HCT116 (cell line): ENCODE measurements at regions not wholly inside any gene's neighbourhood (a gene's known extent, or its start where the extent isn't known, plus 50 kb on each side); places are given as distances from the start of the nearest gene placed in this dataset.

Experiments used
- ATAC-seq: fragments of 200-7000 bp; cut with Tn5 transposase; 2 replicates; pipeline ENCODE4 v1.9.1; 2020; ENCODE audit warnings: mild to moderate bottlenecking, moderate library complexity
- BruUV-seq: library from RNA; stranded (reverse); fragments of 400-500 nt; replicated peaks from 2 replicates; lab custom pipeline; 2021; lab: Mats Ljungman, UMichigan
- CTCF ChIA-PET: fragments of 300-600 bp; sonication (Branson Sonifier 250); formaldehyde crosslinking; loops from one replicate; lab custom pipeline; 2021; ENCODE audit warnings: antibody characterized with exemption; lab: Charles Lee
- POLR2A ChIA-PET: fragments of 300-600, 350-600 bp; sonication (Branson Sonifier 250); formaldehyde crosslinking; loops from one replicate; lab custom pipeline; 2021; ENCODE audit warnings: antibody characterized with exemption; lab: Charles Lee
- RAD21 ChIA-PET, 2 experiments: fragments of 300-600 bp; sonication (Branson Sonifier 250); formaldehyde crosslinking; loops; one replicate each; lab custom pipeline; 2023; ENCODE audit warnings: low total read pairs in 2 of 2; ENCODE audit not compliant: uncharacterized antibody in 2 of 2, unreplicated experiment in 2 of 2, low non-redundant PET in 1 of 2; lab: Charles Lee
- DNase-seq: peaks from one replicate; pipeline ENCODE4 v3.0.0-alpha.2; 2010; ENCODE audit warnings: low read depth, low spot score
- H2AFZ ChIP-seq: fragments of 200-600 bp; shearing (Covaris generic), sonication (generic); 2 replicates; pipeline ENCODE4 v1.6.1; 2017; ENCODE audit warnings: low read depth, mixed run types, mixed read lengths, antibody characterized with exemption, low read length; ENCODE audit not compliant: poor library complexity, severe bottlenecking
- H3K27ac ChIP-seq: 2 replicates; pipeline ENCODE4 v1.5.1; 2012; ENCODE audit warnings: low read depth, low read length
- H3K27me3 ChIP-seq: fragments of 200-600 bp; sonication (generic); 2 replicates; pipeline ENCODE4 v1.6.1; 2016; ENCODE audit warnings: mixed run types, low read length, mixed read lengths; ENCODE audit not compliant: insufficient read depth
- H3K36me3 ChIP-seq, 2 experiments: fragments of 200-500 bp in 1 of 2; fragments of 200-600 bp in 1 of 2; sonication (Bioruptor generic) in 1 of 2; sonication (generic) in 1 of 2; 2 replicates each; pipeline versions ENCODE4 v1.5.1 to v1.6.1; 2014 to 2016; ENCODE audit warnings: low read length in 2 of 2, inconsistent platforms in 1 of 2, mixed read lengths in 1 of 2, mixed run types in 1 of 2; ENCODE audit not compliant: insufficient read depth in 2 of 2, control insufficient read depth in 1 of 2
- H3K4me1 ChIP-seq, 2 experiments: fragments of 200-600 bp in 1 of 2; sonication (generic) in 1 of 2; 2 replicates each; pipeline versions ENCODE4 v1.5.1 to v1.6.1; 2012 to 2017; ENCODE audit warnings: low read length in 2 of 2, inconsistent platforms in 1 of 2, mild to moderate bottlenecking in 1 of 2, mixed read lengths in 1 of 2, mixed run types in 1 of 2, moderate library complexity in 1 of 2; ENCODE audit not compliant: insufficient read depth in 2 of 2, control insufficient read depth in 1 of 2
- H3K4me2 ChIP-seq: fragments of 200-600 bp; sonication (generic); 2 replicates; pipeline ENCODE4 v1.6.1; 2017; ENCODE audit warnings: mixed run types, low read length, mixed read lengths
- H3K4me3 ChIP-seq, 2 experiments: fragments of 200-600 bp in 1 of 2; sonication (generic) in 1 of 2; replicated peaks in 1 of 2; 2 replicates each; pipeline ENCODE4 v1.5.1; 2011 to 2016; ENCODE audit warnings: low read length in 2 of 2, control low read depth in 1 of 2, low read depth in 1 of 2, mild to moderate bottlenecking in 1 of 2, mixed read lengths in 1 of 2, mixed run types in 1 of 2
- H3K79me2 ChIP-seq: fragments of 200-600 bp; sonication (generic); 2 replicates; pipeline ENCODE4 v1.6.1; 2017; ENCODE audit warnings: mild to moderate bottlenecking, mixed run types, low read length, moderate library complexity, mixed read lengths; ENCODE audit not compliant: insufficient read depth
- H3K9ac ChIP-seq: fragments of 200-600 bp; sonication (generic); 2 replicates; pipeline ENCODE4 v1.6.1; 2016; ENCODE audit warnings: low read length, mixed read lengths
- H3K9me2 ChIP-seq: fragments of 200-600 bp; sonication (generic), shearing (Covaris generic); 2 replicates; pipeline ENCODE4 v1.6.1; 2017; ENCODE audit warnings: mixed run types, mild to moderate bottlenecking, moderate library complexity; ENCODE audit not compliant: insufficient read depth
- H3K9me3 ChIP-seq, 2 experiments: fragments of 200-500 bp in 1 of 2; fragments of 200-600 bp in 1 of 2; sonication (Bioruptor generic) in 1 of 2; sonication (generic) in 1 of 2; 2 replicates each; pipeline ENCODE4 v1.6.1; 2014 to 2017; ENCODE audit warnings: low read length in 2 of 2, mixed read lengths in 2 of 2, inconsistent platforms in 1 of 2, low read depth in 1 of 2, mild to moderate bottlenecking in 1 of 2, mixed run types in 1 of 2, moderate library complexity in 1 of 2; ENCODE audit not compliant: control insufficient read depth in 1 of 2, insufficient read depth in 1 of 2
- H4K20me1 ChIP-seq: fragments of 200-600 bp; sonication (generic), shearing (Covaris generic); 2 replicates; pipeline ENCODE4 v1.6.1; 2017; ENCODE audit warnings: mixed run types, mild to moderate bottlenecking, moderate library complexity; ENCODE audit not compliant: insufficient read depth
- CEBPB ChIP-seq: IDR thresholded peaks from 2 replicates; pipeline ENCODE4 v1.6.1; 2012; ENCODE audit warnings: low read depth
- EGR1 ChIP-seq: IDR thresholded peaks from 2 replicates; pipeline ENCODE4 v1.6.1; 2012; ENCODE audit warnings: low read depth
- EZH2 ChIP-seq: fragments of 200-600 bp; sonication (generic); IDR thresholded peaks from 2 replicates; pipeline ENCODE4 v1.6.1; 2017; ENCODE audit warnings: antibody characterized with exemption, mixed run types
- EZH2phosphoT487 ChIP-seq: fragments of 200-600 bp; IDR thresholded peaks from 2 replicates; pipeline ENCODE4 v1.6.1; 2018; ENCODE audit warnings: antibody characterized with exemption, borderline replicate concordance
- FOSL1 ChIP-seq: IDR thresholded peaks from 2 replicates; pipeline ENCODE4 v1.6.1; 2012; ENCODE audit warnings: low read depth
- POLR2A ChIP-seq: IDR thresholded peaks from 2 replicates; pipeline ENCODE4 v1.7.0; 2011; ENCODE audit warnings: borderline replicate concordance; ENCODE audit not compliant: insufficient read depth, insufficient read length; ENCODE audit errors: extremely low read depth
- POLR2AphosphoS5 ChIP-seq: IDR thresholded peaks from 2 replicates; pipeline ENCODE4 v1.6.1; 2011; ENCODE audit warnings: mild to moderate bottlenecking, low read depth, low read length, moderate library complexity
- RAD21 ChIP-seq: IDR thresholded peaks from 2 replicates; pipeline ENCODE4 v1.6.1; 2012; ENCODE audit warnings: low read depth, mild to moderate bottlenecking
- SRF ChIP-seq: IDR thresholded peaks from 2 replicates; pipeline ENCODE4 v1.6.1; 2012; ENCODE audit warnings: low read depth
- YY1 ChIP-seq: IDR thresholded peaks from 2 replicates; pipeline ENCODE4 v1.6.1; 2011; ENCODE audit warnings: low read length, low read depth, moderate library complexity, mild to moderate bottlenecking; ENCODE audit not compliant: insufficient replicate concordance; ENCODE audit errors: extremely low read depth
- ZFX ChIP-seq: fragments of 450-650 bp; IDR thresholded peaks from 2 replicates; pipeline ENCODE4 v1.6.1; 2017
- ZNF274 ChIP-seq: fragments of 200-500 bp; sonication (Bioruptor generic); IDR thresholded peaks from 2 replicates; pipeline ENCODE4 v1.6.1; 2014; ENCODE audit warnings: mild to moderate bottlenecking, low read depth, low read length, inconsistent platforms
- intact Hi-C: fragments of 100-400 bp; cut with micrococcal nuclease; formaldehyde crosslinking; loops from 2 replicates; pipeline ENCODE4 v1.10.0; 2022
- TF ChIP-seq, protein P1 (sequence below), 3 experiments: fragments of 200-600 bp in 1 of 3; sonication (generic) in 1 of 3; IDR thresholded peaks in 2 of 3; conservative IDR thresholded peaks in 1 of 3; 2 replicates each; pipeline ENCODE4 v1.5.1; 2012 to 2017; ENCODE audit warnings: low read depth in 2 of 3, low read length in 2 of 3, antibody characterized with exemption in 1 of 3, borderline replicate concordance in 1 of 3, control low read depth in 1 of 3, mild to moderate bottlenecking in 1 of 3, mixed read lengths in 1 of 3, mixed run types in 1 of 3, moderate library complexity in 1 of 3; ENCODE audit not compliant: insufficient read depth in 1 of 3

DNA sequence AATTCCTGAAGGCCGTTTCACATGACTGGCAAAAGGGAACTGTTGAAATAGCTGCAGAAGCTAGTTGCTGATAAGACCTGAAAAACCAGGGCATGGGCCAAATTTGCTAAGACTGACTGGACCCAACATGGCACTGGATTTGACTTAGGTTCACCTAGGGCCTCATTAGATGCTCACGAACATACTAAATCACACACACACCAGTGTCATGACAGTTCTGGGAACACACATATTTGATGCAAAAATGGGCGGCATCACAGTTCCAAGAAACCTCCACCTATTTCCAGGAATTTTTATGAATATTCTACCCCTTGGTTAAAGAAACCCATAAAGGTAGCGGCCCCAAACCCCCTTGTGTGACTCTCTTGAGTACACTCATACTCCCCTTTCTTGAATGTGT lies 99.6 kb upstream of the OBI1 start:
- no peak for TF ChIP-seq YY1
- no peak for TF ChIP-seq POLR2A
- TF ChIP-seq RAD21, result no peak
- no peak for TF ChIP-seq SRF
- no peak for TF ChIP-seq ZNF274
- TF ChIP-seq ZFX, result no peak
- TF ChIP-seq, protein P1, sequence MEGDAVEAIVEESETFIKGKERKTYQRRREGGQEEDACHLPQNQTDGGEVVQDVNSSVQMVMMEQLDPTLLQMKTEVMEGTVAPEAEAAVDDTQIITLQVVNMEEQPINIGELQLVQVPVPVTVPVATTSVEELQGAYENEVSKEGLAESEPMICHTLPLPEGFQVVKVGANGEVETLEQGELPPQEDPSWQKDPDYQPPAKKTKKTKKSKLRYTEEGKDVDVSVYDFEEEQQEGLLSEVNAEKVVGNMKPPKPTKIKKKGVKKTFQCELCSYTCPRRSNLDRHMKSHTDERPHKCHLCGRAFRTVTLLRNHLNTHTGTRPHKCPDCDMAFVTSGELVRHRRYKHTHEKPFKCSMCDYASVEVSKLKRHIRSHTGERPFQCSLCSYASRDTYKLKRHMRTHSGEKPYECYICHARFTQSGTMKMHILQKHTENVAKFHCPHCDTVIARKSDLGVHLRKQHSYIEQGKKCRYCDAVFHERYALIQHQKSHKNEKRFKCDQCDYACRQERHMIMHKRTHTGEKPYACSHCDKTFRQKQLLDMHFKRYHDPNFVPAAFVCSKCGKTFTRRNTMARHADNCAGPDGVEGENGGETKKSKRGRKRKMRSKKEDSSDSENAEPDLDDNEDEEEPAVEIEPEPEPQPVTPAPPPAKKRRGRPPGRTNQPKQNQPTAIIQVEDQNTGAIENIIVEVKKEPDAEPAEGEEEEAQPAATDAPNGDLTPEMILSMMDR (IDR thresholded peaks at IDR 0.05 in 2 of 3, conservative IDR thresholded peaks at IDR 0.05 in 1 of 3; ENCODE audit: borderline replicate concordance in 1 of 3, insufficient read depth in 1 of 3, low read depth in 2 of 3, low read length in 2 of 3), result no peak
- TF ChIP-seq CEBPB, result no peak
- TF ChIP-seq FOSL1, result no peak
- TF ChIP-seq EZH2phosphoT487, result no peak
- no peak for TF ChIP-seq EGR1
- TF ChIP-seq EZH2, result no peak
- TF ChIP-seq POLR2AphosphoS5, result no peak
- Histone ChIP-seq H3K9me2 (no peaks in the 10 kb centered on the region), H3K36me3 (no peaks in the 10 kb centered on the region), H3K79me2 (no peaks in the 10 kb centered on the region), H3K4me2 (no peak overlapping the region), H3K9me3 (no peaks in the 10 kb centered on the region), H4K20me1 (no peaks in the 10 kb centered on the region), H3K4me3 (no peak overlapping the region), H2AFZ (no peak overlapping the region), H3K9ac (no peak overlapping the region), H3K27ac (no peak overlapping the region), H3K27me3 (peaks cover 16% of the 10 kb centered on the region), H3K4me1 (no peaks in the 10 kb centered on the region)
- BruUV-seq, result no TSS peak
- intact Hi-C loops, result no loop called here
- ChIA-PET RAD21 (no interaction called here), CTCF (no interaction called here), POLR2A (no interaction called here)
- ATAC-seq, result no peak
- DNase-seq, result no peak
